Stimulated activated CD4-positive, alpha-beta T cell treated with anti-CD3 and anti-CD28 coated beads, Interleukin-4, amount 100 ng/mL, for 1 hour (primary cell): ENCODE measurements at regions not wholly inside any gene's neighbourhood (a gene's known extent, or its start where the extent isn't known, plus 50 kb on each side); places are given as distances from the start of the nearest gene placed in this dataset.

Source experiments
- DNase-seq: peaks from one replicate; pipeline ENCODE4 v3.0.0-alpha.2; 2020

DNA sequence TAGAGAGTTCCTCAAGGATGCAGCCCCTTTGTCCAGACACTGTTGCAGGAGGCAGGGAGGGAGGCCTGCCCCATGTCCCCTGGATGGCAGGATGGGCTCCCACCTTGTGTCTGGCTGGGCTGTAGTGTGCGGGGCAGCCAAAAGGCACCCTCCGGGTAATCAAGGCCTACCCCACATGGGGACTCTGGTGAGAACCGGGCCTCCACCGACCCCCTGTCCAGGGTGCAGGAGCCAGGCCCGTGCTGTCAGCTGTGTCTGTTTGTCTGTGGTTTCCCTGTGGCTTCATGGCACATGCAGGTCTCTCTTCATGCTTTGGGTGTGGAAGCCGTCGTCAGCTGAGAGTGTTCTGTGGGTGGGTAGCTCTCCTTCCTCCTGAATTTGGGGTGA is 1240.9 kb downstream of the BRD1 start:
- no peak for DNase-seq

DNA sequence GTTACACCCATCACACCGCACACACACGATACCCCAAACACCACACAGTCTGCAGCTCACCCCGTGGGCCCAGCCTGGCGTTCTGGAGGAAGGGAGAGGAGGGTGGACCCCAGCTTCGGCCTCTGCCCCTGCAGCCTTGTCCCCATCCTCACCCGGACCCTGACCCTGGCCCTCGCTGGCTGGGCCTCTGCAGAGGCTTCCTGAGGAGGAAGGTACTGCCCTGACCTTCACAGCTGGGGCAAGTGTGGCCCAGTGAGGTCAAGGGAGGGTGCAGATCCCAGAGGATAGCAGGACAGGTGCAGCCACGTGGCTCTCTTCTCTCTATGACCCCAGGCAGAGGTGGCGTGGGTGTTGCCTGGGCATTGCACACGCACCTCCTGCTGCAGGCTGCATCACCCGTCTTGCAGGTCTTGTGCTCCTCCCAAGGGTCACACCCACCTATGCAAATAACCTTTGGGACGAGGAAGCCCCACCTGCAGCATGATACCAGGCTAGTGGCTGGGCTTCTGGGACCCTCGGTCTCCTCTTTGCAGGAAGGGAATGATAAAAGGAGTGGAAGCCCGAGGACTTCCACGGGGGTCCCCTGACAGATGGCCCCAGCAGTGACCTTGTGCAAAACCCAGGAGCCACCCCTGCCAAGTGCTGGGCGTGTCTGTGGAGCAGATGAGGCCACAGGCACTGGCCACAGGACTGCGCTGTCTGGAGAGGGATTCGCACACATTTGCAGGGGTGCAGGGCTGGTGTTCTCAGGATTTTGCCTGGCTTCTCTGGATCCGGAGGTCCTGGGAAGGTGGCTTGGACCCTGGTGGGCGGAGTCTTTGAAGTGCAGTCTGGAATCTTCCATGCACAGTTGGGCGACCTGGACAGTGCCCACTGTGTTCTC is 1241.5 kb downstream of the BRD1 start:
- DNase-seq: no peak

DNA sequence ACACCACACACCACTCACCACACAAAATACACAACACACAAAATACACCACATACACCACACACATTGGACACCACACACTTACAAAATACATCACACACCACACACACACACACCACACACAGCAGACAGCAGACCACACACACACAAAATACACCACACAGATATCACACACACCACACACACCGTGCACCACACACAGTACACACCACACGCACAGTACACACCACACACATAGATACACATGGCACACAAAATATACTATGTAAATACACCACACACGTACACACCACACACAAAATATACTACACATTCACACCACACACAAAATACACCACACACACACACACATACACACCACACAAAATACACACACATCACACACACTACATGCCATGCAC is 1243.5 kb downstream of the BRD1 start:
- no peak for DNase-seq

DNA sequence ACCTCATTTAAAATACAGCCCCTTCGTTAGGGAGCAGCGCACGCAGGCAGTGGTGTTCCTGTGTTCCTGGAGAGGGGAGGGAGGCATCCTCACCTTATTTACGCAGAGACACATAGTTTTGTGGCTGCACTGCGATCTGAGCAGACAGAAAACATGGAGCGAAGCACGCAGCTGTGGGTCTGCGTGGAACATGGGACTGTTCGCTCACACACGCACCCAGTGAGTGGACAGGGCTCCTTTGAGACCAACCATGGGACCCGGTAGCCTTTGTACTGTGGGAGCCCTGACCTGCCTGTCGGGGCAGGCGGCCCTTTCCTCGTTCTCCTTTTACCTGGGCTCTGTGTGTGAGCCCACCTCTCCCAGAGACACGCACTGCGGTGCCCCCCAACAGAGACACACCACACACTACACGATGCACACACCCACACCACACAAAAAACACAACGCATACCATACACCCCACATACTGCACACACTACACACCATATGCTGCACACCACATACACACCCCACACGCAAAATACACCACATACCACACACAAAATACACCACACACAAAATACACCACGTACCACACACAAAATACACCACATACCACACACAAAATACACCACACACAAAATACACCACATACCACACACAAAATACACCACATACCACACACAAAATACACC is 1245.7 kb downstream of the BRD1 start:
- no peak for DNase-seq

DNA sequence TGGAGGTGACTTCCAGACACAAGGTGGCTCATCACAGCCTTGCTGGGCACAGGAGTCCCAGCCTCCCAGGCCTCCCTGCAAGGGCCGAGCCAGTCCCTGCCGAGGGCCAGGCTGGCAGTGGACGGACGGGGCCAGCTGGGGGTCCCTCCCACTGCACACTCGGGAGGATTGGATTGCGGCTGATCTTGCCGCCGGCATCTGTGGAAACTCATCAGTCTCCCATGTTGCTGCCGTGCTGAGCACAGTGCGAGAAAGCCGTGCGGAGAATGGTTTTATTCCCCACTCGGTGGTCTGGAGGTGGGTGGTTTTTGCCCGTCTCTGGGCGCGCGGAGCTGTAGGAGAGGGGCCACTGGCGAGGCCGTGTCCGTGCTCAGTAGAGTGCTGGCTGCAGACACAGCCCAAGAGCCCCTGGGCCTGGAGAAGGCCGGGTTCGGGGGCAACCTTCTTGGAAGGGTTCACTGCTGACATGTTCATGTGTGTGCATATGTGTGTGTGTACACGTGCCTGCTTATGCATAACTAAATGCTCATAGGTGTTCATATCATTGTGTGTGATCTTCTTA is 1246.4 kb downstream of the BRD1 start:
- DNase-seq: no peak

DNA sequence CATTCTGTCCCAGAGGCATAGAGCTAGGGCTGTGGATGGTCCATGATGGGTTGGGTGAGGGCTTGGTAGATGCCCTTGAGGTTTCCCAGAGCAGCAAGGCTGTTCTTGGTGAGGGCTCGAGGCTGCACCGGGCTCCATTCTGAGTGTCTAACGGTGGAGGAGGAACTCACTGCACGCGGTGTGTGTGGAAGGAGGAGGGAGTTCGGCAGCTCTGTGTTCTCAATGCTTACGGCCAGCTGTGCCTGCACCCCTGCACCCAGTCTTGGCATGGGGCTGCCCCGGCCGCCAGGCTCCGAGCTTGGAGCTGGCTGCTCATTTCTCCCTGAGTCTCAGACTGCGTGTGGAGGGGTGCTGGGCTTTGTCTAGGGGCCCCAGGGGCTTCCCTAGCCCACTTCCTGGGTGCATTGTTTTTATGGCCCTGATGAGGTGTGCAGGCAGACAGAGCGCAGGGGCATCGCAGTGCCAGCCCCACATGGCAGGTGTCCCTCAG is 1247.1 kb downstream of the BRD1 start:
- no peak for DNase-seq

DNA sequence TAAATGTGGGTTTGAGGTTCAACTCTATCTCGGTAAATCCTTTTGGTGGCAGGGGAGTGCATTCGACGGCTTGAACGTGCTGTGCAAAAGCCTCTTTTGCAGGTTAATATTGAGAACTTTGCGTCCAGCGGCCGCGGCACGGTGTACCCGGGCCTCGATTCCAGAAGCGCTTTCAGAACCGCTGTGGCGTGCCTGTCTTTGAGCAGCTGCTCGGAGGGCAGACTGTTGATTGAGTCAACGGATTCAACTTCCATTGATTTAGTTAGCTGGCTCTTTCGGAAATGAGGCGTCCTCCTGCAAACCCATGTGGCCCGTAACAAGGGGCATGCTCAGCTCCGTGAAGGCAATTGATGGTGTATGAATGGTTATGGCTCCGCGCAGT is 1247.8 kb downstream of the BRD1 start:
- no peak for DNase-seq

DNA sequence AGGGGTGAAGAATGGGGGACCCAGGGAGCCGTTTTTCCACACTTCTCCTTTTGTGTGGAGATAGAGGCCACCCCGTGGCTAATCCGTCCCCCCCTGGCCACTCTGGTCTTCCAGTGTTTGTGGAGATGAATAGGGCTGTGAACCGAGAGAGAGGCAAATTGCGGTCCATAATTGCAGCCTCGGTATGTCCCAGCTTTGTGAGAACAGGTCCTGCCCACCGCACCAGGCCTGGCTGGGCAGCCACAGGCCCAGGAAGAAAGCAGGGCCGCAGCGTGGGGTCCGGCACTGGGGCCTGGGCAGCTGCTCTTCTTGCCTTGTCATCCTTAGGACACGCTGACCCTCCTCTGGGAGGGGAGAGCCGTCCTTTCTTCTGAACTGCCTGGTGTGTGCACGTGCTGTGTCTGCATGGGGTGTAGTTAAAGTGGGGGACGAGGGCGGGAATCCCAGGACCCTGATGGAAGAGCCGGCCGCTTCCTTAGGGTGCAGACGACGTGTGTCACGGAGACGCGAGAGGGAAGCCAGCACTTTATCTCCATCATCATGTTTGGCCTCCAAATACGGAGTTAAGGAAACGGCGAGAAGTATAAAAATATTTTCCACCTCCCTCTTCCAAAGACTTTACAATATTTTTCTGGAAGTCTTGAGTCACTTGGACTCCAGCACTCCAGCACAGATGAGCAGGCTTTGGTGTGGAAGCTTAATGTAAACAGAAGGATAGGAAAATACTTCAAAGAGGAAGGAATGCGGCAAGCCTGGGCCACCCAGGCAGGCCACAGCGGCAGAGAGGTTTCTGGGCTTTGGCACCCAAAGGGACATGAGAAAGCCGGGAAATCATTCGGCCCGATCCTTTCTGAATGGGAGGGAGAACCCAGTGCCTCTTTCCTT is 1248.4 kb downstream of the BRD1 start:
- no peak for DNase-seq

DNA sequence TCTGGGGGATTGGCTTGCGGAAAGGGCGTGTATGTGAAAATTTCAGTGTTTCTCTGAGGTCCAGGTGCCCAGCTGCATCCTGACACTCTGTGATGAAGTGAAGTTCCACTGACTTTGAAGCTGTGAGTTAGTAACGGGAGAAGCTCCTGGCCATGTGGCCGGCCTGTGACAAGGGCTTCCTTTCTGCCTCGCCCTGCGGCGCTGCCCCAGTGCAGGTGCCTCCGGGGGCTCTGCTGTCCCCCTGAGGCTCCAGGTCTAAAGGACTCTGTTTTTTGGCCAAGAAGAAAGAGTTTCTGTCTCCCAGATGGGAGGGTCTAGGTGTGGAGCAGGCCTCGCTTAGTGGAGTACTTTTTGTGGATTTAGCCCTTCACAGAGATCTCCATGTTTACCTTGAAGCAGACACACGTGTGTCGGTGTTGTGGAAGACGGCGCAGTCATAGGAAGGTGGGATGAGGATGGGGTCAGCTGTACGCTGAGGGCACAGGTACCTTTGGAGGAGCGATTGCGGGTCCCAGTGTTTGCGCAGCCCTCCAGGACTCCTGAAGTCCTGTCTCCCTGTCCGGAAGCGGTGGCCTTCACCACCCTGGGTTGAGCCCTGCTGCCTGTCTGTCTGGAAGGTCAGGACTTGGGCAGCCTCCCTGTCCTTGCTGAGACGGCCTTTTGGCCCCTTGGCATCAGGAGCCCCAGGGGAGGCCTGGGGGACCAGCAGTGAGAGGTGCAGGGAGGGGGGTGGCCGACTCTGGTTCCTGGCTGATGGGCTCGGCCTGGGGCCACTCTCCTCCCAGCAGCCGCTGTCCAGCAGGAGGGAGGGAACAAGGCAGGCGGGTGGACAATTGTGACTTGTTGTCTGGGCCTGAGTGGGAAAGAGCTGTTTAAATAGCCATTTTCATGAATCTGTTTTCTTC is 1249.3 kb downstream of the BRD1 start:
- DNase-seq: no peak

DNA sequence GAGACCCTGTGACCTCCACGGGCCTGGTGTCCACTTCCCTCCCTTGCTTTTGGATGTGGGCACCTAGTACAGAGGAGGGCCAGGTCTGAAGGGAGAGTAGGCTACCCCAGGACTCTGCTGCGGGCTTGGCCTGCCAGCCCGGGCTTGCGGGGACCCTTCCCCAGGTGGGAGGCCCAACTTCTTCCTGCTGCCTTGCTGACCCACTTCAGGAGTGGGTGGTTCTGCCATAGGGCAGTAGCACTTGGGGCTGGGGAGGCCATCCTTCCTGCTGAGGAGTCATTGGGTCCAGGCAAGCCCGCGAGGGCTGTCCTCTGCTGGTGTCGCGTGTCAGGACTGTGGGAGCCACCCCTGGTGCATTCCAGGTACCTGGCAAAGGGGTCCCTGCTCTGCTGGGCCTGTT is 1250.0 kb downstream of the BRD1 start:
- no peak for DNase-seq

DNA sequence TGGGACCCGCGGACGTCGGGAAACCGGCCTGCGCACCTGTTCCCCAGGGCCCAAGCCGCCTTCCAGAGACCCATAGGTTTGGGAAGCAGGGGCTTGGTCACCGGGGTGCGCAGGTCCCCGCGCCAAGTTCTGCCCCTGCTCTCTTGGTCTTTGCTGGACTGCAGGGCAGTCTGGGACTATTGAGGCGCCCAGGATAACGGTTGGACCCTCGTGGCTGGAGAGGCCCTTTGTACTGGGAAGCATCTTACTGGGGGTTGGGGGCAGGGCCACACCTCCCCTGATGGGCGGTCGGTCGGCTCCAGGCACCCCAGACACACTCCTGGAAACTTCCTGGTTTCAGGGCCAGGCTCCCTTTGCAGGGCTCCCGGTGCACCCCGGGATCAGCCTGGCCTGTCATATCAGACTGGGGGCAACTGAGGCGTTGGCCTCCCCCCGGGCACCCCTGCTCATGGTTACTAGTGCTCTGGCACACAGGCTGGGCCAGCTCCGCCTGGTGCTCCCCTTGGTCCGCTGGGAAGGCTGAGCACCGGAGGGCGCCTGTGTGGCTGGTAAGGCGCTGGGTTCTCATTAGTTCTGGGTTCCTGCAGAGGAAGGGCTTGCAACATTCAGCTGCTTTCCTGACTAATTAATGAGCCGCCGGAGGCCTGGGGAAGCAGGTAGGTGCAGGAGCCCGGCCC is 1250.5 kb downstream of the BRD1 start:
- no peak for DNase-seq

DNA sequence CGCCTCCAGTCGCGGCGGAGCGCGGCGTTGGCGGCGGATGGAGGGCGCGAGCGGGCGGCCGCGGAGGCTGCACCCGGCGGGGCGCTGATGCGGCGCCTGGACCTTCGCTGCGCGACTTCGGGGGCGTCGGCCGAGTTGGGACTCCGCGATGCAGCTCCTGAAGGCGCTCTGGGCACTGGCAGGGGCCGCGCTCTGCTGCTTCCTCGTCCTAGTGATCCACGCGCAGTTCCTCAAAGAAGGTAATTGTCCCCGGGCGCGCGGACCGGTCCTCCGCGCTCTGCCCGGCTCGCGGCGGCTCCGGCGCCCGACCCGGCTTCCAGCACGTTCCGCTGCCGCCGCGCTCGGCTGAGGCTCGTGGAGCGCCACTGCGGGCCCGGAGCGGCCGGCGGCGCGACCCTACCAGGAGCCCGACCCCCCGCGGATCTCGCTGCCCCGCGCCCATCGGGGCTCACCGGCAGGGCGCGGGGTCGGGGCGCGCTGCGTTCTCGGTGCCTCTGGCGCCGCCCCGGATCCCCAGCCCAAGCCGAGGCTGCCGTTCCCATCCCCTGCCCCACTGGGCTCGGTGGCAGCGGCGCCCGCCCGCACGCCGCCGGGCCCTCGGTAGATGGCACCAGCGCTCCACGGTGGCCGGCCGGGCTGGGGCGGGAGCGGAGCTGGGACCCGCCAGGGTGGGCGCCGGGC is 1251.2 kb downstream of the BRD1 start:
- DNase-seq: no peak

DNA sequence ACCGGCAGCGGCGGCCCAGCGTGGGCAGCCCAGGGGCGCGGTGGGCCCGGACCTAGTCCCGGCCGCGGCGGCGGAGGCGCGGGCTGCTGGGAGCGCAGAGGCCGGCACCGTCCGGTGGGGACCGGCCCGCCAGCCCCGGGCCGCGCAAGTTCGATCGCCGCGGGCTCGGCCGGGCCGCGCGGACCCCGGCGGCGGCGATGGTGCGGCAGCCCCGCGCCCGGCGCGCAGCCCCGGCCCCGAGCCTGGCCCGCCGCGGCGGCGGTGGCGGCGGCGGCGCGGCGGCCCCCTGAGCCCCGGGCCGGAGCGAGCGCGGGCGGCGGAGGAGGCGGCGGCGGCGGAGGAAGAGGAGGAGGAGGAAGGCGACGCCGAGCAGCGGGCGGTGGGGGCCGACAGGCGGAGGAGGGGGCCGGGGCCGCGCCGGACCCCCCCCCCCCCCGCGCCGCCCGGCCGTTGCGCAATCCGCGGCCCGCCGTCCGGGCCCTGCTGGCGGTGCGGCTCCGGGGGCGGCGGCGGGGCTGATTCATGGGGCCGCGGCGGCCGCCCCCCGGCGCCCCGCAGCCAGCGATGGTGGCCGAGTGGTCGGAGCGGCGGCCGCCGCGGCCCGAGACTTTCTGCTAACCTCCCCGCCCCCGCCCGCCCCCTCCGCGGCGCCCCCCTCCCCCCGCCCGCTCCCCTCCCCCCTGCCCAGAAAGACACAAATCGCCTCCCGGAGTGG is 1251.9 kb downstream of the BRD1 start:
- no peak for DNase-seq

DNA sequence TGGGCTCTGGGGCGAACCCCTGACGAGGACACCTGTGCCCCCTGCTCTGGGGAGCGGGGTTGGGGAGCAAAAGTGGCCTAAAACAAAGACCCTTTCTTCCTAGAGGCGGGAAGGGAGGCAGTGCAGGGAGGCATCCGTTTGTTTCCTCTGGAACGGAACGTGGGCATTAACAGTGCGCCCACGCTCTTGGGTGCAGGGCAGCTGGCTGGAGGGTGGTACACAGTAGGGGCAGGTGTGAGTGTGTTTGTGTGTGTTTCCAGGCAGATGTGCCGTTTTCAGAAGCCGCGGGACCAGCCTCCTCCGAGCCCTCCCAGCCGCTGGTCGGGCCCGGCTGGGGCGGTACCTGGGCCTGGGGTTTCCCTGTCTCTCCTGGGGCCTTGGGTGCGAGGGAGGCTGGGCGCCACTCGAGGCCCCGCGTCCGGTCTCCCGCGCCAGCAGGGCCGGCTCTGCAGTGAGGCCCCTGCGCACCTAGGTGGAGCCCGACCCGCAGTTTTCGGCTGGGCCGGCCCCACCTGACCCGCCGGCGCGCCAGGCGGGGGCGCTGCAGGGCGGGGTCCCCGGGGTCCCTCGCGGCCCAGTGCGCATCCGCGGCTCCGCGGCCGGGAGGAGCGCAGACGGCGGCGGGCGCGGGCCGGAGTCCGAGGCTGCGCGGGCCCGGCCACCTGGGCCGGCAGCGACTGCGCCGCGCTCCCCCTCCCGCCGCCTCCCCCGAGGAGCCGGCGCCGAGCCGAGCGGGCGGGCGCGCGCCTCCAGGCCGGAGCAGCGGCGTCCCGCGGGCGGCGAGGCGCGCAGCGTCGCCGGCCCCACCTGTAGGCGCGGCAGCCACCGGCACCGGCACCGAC is 1252.7 kb downstream of the BRD1 start:
- no peak for DNase-seq

DNA sequence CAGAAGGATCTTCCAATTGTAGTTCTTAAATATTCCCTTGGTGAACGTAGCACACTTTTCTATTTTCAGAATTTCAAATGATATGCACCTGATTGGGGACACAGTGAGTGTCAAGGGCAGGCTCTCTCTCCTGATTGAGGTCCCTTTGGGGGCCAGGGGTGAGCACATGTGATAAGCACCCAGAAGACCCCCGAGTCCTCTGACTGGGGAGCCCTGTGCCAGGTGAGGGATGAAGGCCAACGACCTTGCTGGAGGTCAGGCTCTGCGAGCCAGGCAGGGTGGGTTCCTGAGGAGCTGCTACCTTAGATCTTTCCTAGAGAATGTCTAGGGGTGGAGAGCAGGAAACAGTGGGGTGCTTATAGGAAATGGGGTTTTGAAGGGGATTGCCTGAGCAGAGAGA is 1253.9 kb downstream of the BRD1 start:
- DNase-seq: no peak

DNA sequence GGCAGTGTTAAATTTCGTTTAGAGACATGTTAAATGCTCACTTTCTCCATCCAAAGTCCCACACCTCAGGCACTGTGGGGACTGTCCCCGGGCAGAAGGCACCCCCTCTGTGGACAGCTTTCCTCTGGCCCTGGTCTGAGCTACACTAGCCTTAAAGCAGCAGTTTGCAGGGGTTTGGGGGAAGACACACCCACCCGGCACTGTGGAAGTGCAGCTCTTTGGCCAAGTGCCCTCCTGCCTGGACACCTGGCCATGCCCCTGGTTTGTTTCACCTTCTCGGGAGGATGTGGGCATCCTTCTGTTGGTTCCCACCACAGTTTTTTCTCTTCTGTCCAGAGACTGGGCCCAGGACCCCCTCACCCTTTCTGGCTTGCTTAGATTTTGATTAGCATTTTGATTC is 1254.7 kb downstream of the BRD1 start:
- DNase-seq: no peak

DNA sequence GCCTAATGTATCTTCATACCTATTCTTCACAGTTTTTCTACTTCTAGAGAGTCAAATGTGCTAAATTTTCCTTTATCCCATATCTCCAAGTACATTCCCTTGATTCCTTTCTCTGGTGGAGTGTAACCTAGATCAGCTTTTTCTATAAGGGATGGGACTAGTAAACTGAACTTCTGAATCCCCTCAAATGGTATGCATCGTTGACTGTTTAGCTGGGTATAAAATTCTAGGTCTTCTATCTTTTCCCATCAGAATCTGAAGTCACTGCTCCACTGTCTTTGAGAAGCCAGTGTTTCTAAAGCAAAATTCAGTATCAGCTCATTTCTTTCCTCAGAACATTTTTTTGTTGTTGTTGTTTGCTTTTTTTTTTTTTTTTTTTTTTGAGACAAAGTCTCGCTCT is 1256.8 kb downstream of the BRD1 start:
- no peak for DNase-seq

DNA sequence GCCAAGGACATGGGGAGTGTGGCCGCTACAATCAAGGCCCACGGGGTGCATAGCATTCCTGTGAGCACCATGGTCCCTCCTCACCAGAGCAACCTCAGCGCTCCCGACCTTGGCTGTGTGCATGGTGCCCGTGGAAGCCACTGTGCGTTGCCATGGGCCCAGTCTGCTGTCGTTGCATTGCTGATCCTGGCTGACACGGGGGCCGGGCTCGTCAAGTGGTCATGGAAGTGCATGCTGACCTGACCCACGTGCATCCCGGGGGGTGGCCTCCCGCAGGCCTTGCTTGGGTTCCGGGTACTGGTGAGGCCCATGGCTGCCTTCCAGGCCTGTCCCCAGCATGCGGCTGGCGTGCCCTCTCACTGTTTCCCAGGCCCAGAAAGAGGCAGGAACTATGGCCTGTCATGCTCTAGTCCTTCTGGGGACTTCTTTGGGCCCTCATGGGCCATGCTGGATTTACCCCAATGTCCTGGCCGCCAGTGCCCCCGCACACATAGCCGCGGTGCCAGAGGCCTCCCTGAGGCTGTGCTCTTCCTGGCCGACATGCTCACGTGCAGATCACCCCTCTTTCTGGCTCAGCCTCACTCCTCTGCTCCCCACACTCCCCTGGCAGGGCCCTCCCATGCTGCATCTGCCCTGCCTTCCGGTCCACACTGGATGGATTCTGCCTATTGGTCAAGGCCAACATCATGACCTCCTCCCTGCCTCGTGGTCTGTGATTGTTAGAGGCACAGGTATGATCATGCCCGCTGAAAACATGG is 1258.0 kb downstream of the BRD1 start:
- no peak for DNase-seq
